GM12891 (cell line): ENCODE measurements at regions not wholly inside any gene's neighbourhood (a gene's known extent, or its start where the extent isn't known, plus 50 kb on each side); places are given as distances from the start of the nearest gene placed in this dataset.

Source experiments
- POLR2A ChIP-seq: IDR thresholded peaks from 2 replicates; pipeline ENCODE4 v1.6.1; 2011; ENCODE audit warnings: low read depth, low read length, control low read depth
- POLR2AphosphoS5 ChIP-seq: IDR thresholded peaks from 2 replicates; pipeline ENCODE4 v1.6.1; 2011; ENCODE audit warnings: low read depth, low read length, control low read depth
- POU2F2 ChIP-seq: IDR thresholded peaks from 2 replicates; pipeline ENCODE4 v1.6.1; 2011; ENCODE audit warnings: low read depth, mild to moderate bottlenecking, control low read depth, low read length, moderate library complexity

DNA sequence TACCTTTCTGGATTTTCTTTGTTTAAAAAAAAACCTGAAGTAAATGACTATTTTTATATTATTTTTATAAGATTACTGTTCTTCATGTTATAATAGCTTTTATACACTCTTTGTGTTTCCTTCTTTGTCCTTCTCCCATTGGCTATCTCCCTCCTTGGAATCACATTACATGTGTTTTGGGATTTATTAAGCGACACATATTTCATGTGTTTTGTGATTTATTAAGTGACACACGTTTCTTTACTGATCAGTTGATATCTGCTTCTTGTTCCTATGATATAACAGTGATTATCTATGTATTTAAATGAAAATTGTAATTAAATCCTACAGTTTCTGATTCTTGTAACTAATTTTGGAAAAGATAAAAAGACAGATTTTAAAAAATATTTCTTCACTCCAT lies 817.3 kb upstream of the AGA start:
- TF ChIP-seq POLR2A (no peak), POLR2AphosphoS5 (no peak), POU2F2 (no peak)
